Smooth muscle cell (in vitro differentiated cells): ENCODE measurements at regions not wholly inside any gene's neighbourhood (a gene's known extent, or its start where the extent isn't known, plus 50 kb on each side); places are given as distances from the start of the nearest gene placed in this dataset. TPM values are rescaled to one million over a fixed set of nuclear protein-coding genes. Genes with fewer than 3 reads are reported as not detected.

Experiments used
- DNase-seq: peaks from one replicate; lab custom pipeline; 2025; ENCODE audit not compliant: unreplicated experiment; lab: John Stamatoyannopoulos, UW
- H2AFZ ChIP-seq: fragments of 200-600 bp; sonication (generic); 2 replicates; pipeline ENCODE4 v1.6.0; 2016; ENCODE audit warnings: antibody characterized with exemption, low read depth, mild to moderate bottlenecking
- H3F3A ChIP-seq: fragments of 200-600 bp; sonication (generic); 2 replicates; pipeline ENCODE4 v1.6.0; 2017; ENCODE audit warnings: antibody characterized with exemption, low read depth
- H3K27ac ChIP-seq: fragments of 200-600 bp; sonication (generic); 2 replicates; pipeline ENCODE4 v1.5.1; 2016; ENCODE audit warnings: low read depth, mild to moderate bottlenecking
- H3K27me3 ChIP-seq: fragments of 200-600 bp; sonication (generic); 2 replicates; pipeline ENCODE4 v1.6.1; 2016; ENCODE audit warnings: low read depth, mild to moderate bottlenecking
- H3K36me3 ChIP-seq: fragments of 200-600 bp; sonication (generic); 2 replicates; pipeline ENCODE4 v1.5.1; 2016; ENCODE audit warnings: low read depth
- H3K4me1 ChIP-seq: fragments of 200-600 bp; sonication (generic); 2 replicates; pipeline ENCODE4 v1.5.1; 2016; ENCODE audit warnings: low read depth
- H3K4me2 ChIP-seq: fragments of 200-600 bp; sonication (generic); 2 replicates; pipeline ENCODE4 v1.6.0; 2016; ENCODE audit warnings: mild to moderate bottlenecking
- H3K4me3 ChIP-seq: fragments of 200-600 bp; sonication (generic); 2 replicates; pipeline ENCODE4 v1.5.1; 2016; ENCODE audit warnings: mild to moderate bottlenecking
- H3K79me2 ChIP-seq: fragments of 200-600 bp; sonication (generic); 2 replicates; pipeline ENCODE4 v1.6.0; 2016; ENCODE audit warnings: low read depth, mild to moderate bottlenecking
- H3K9ac ChIP-seq: fragments of 200-600 bp; sonication (generic); 2 replicates; pipeline ENCODE4 v1.6.0; 2016; ENCODE audit warnings: low read depth
- H3K9me3 ChIP-seq: fragments of 200-600 bp; sonication (generic); replicated peaks from 2 replicates; pipeline ENCODE4 v1.5.1; 2016; ENCODE audit warnings: low read depth
- H4K20me1 ChIP-seq: fragments of 200-600 bp; sonication (generic); 2 replicates; pipeline ENCODE4 v1.6.0; 2016; ENCODE audit warnings: low read depth
- WGBS: methylation state at CpG from one replicate; pipeline ENCODE4 v1.1.7; 2016; ENCODE audit warnings: low lambda C conversion rate; 5-methylcytosine and 5-hydroxymethylcytosine counted together
- small RNA-seq: library from RNA; depleted of rRNA; stranded (forward); fragments of <200 nt; gene quantifications from one replicate; pipeline ENCODE3, GENCODE V24; 2014
- TF ChIP-seq, protein P1 (sequence below): fragments of 200-600 bp; sonication (generic); IDR thresholded peaks from 2 replicates; pipeline ENCODE4 v1.5.1; 2017; ENCODE audit warnings: borderline replicate concordance, mild to moderate bottlenecking, antibody characterized with exemption; ENCODE audit not compliant: insufficient read depth, poor library complexity, severe bottlenecking

DNA sequence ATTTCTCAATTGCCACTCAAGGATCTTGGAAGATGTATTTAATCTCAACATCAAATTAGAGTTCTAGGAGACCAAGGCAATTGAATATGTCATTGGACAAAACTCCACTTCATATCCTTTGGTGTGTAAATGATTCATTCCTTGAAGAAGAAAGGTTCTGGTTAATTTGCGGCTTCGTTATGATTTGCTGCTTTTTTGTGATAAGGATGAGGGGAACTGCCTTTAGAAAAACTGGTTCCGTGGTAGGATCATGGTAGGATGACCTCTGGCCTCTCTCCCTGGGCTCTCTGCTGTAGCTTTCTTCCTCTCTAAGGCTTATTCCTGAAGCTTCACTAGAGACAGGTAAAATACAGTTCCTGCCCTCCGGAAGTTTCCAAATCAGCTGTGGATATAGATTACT lies 51.5 kb upstream of the ERRFI1 start:
- peak overlapping the region; percentile 86 for H3K9ac ChIP-seq
- WGBS: 27% methylated on average over 4 of the region's 4 CpGs
- H3K27me3 ChIP-seq: no peaks in the 10 kb centered on the region
- H3K36me3 ChIP-seq: no peaks in the 10 kb centered on the region
- no peak overlapping the region for H2AFZ ChIP-seq
- DNase-seq: no peak
- H3K4me1 ChIP-seq: peaks cover 27% of the 10 kb centered on the region
- H3K79me2 ChIP-seq: no peaks in the 10 kb centered on the region
- no peaks in the 10 kb centered on the region for H3K9me3 ChIP-seq
- H3K4me2 ChIP-seq: peak overlapping the region; percentile 78
- no peak overlapping the region for H3K4me3 ChIP-seq
- peaks cover 42% of the 10 kb centered on the region for H3F3A ChIP-seq
- TF ChIP-seq, protein P1, sequence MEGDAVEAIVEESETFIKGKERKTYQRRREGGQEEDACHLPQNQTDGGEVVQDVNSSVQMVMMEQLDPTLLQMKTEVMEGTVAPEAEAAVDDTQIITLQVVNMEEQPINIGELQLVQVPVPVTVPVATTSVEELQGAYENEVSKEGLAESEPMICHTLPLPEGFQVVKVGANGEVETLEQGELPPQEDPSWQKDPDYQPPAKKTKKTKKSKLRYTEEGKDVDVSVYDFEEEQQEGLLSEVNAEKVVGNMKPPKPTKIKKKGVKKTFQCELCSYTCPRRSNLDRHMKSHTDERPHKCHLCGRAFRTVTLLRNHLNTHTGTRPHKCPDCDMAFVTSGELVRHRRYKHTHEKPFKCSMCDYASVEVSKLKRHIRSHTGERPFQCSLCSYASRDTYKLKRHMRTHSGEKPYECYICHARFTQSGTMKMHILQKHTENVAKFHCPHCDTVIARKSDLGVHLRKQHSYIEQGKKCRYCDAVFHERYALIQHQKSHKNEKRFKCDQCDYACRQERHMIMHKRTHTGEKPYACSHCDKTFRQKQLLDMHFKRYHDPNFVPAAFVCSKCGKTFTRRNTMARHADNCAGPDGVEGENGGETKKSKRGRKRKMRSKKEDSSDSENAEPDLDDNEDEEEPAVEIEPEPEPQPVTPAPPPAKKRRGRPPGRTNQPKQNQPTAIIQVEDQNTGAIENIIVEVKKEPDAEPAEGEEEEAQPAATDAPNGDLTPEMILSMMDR: no peak
- H4K20me1 ChIP-seq: no peaks in the 10 kb centered on the region
- peak overlapping the region; percentile 97 for H3K27ac ChIP-seq

DNA sequence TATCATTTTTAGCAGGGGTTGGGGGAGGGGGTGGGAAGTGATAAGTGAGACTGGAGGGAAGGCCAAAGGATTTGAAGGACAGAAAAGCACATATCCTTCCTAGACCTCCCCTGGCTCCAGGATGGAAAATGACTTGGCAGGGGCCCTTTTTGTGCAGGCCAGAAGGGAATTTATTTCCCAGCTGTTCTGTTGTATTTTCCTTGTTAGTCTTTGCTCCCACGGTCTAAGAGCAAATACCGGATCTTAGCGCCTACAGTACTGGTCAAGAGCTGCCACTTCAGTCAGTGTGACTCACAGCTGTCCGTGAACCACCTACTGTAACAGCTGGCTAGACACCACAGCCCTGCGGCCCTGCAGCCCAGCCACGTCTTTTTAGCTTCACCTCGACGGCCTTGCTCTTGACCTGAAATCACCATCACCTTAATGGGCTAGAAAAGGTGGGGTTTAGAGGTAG lies 51.0 kb upstream of the ERRFI1 start:
- Histone ChIP-seq H2AFZ (no peak overlapping the region), H3K79me2 (no peaks in the 10 kb centered on the region), H3F3A (peaks cover 42% of the 10 kb centered on the region), H4K20me1 (no peaks in the 10 kb centered on the region), H3K36me3 (no peaks in the 10 kb centered on the region), H3K4me2 (peak overlapping the region; percentile 78), H3K4me1 (peaks cover 27% of the 10 kb centered on the region), H3K27ac (peak overlapping the region; percentile 97), H3K9me3 (no peaks in the 10 kb centered on the region), H3K9ac (peak overlapping the region; percentile 86), H3K27me3 (no peaks in the 10 kb centered on the region), H3K4me3 (no peak overlapping the region)
- TF ChIP-seq, protein P1: no peak
- WGBS: 0% methylated on average over 8 of the region's 8 CpGs
- DNase-seq: no peak

- peak overlapping the region; percentile 97 for H3K27ac ChIP-seq
- H3K79me2 ChIP-seq: no peaks in the 10 kb centered on the region
- H3K4me2 ChIP-seq: peak overlapping the region; percentile 46
- no peak for DNase-seq
- H2AFZ ChIP-seq: no peak overlapping the region
- no peaks in the 10 kb centered on the region for H3K9me3 ChIP-seq
- no peak overlapping the region for H3K4me3 ChIP-seq
- no peaks in the 10 kb centered on the region for H4K20me1 ChIP-seq
- peaks cover 27% of the 10 kb centered on the region for H3K4me1 ChIP-seq
- no peaks in the 10 kb centered on the region for H3K27me3 ChIP-seq
- 93% methylated on average over 4 of the region's 4 CpGs for WGBS
- no peaks in the 10 kb centered on the region for H3K36me3 ChIP-seq
- TF ChIP-seq, protein P1: no peak
- H3F3A ChIP-seq: peaks cover 42% of the 10 kb centered on the region
- peak overlapping the region; percentile 46 for H3K9ac ChIP-seq
Observed at GRCh38 chr1:8076176-8076575, 50.1 kb upstream of the ERRFI1 start.

Small RNA genes lying in the stretch of these regions (small RNA-seq; reads per million reads assigned to genes)
- not detected for gene RNU1-7P
